Adrenal gland (tissue), 9 donors: ENCODE measurements at regions not wholly inside any gene's neighbourhood (a gene's known extent, or its start where the extent isn't known, plus 50 kb on each side); places are given as distances from the start of the nearest gene placed in this dataset.
A peak's percentile ranks its signal among the peaks of the same experiment; 100 is the strongest.

Experiments
- DNase-seq, 7 donors: peaks; one replicate each; pipeline ENCODE4 v3.0.0-alpha.2; 2019 to 2020
- H3K27ac ChIP-seq, 5 donors: fragments of 200-600 bp; sonication (generic) in 4 of 5; 1 replicate in 3 of 5; 2 replicates in 2 of 5; pipeline versions ENCODE4 v1.5.1 to v1.8.0; 2016 to 2020; ENCODE audit warnings: mild to moderate bottlenecking in 1 of 5
- H3K27me3 ChIP-seq: fragments of 200-600 bp; 2 replicates; pipeline ENCODE4 v1.8.0; 2021
- H3K36me3 ChIP-seq, 2 donors: fragments of 200-600 bp; replicated peaks in 1 of 2; 1 replicate in 1 of 2; 2 replicates in 1 of 2; pipeline versions ENCODE4 v1.5.1 to v1.8.0; 2018 to 2022
- H3K4me1 ChIP-seq, 2 donors: fragments of 200-600 bp; replicated peaks in 1 of 2; 1 replicate in 1 of 2; 2 replicates in 1 of 2; pipeline versions ENCODE4 v1.5.1 to v1.8.0; 2018 to 2021
- H3K4me3 ChIP-seq, 4 donors: fragments of 200-600 bp; sonication (generic) in 3 of 4; one replicate each; pipeline ENCODE4 v1.5.1; 2016 to 2018
- H3K9me3 ChIP-seq, 3 donors: fragments of 200-600 bp; sonication (generic) in 1 of 3; replicated peaks in 1 of 3; 1 replicate in 2 of 3; 2 replicates in 1 of 3; pipeline versions ENCODE4 v1.5.1 to v1.8.0; 2016 to 2021
- CTCF ChIP-seq, 6 experiments: fragments of 450-650 bp in 4 of 6; fragments of 200-600 bp in 2 of 6; sonication (generic) in 1 of 6; IDR thresholded peaks; 1 replicate in 5 of 6; 2 replicates in 1 of 6; pipeline versions ENCODE4 v1.5.1 to v1.8.0; 2016 to 2021; ENCODE audit warnings: antibody characterized with exemption in 6 of 6, mild to moderate bottlenecking in 2 of 6, moderate library complexity in 1 of 6
- POLR2A ChIP-seq, 2 donors: fragments of 450-650 bp; IDR thresholded peaks; one replicate each; pipeline ENCODE4 v1.6.1; 2017; ENCODE audit warnings: antibody characterized with exemption in 2 of 2, mild to moderate bottlenecking in 2 of 2, moderate library complexity in 1 of 2
- WGBS, 4 donors: extraction: QIAGEN DNeasy Blood & Tissue Kit in 2 of 4; methylation state at CpG; one replicate each; pipeline versions ENCODE4 v1.1.5 to v1.1.7; 2013 to 2017; 5-methylcytosine and 5-hydroxymethylcytosine counted together
- intact Hi-C, 2 donors: fragments of 100-400 bp; cut with DNase I; formaldehyde crosslinking; loops; one replicate each; pipeline versions ENCODE4 v1.14.1 to v1.15.0; 2022 to 2023
- donor health status: healthy with polysubstance abuse.
- donor health status: Bipolar disorder and iron deficiency.
- donor health status: DM: yes; HTN: yes; CAD: no.
- donor health status: DM: no; HTN: no; CAD: no.
- donor health status: DM: no; HTN: no; CAD: no.

- Histone ChIP-seq H3K4me3 (no peak overlapping the region), H3K9me3 (no peaks in the 10 kb centered on the region), H3K27me3 (no peaks in the 10 kb centered on the region), H3K4me1 (peaks cover 0 to 16% of the 10 kb centered on the region in 2 donors), H3K36me3 (no peaks in the 10 kb centered on the region), H3K27ac (peak overlapping the region in 1 of 5 donors; percentile 18)
- 47 to 68% (median 50%) methylated on average over 11 to 12 of the region's 12 CpGs for WGBS, 4 donors
- peak in 2 of 7 donors; percentile 11 to 19 for DNase-seq
- intact Hi-C loops, result no loop called here
- TF ChIP-seq POLR2A (IDR thresholded peaks at IDR 0.05), result no peak
- no peak for TF ChIP-seq CTCF (IDR thresholded peaks at IDR 0.05)
Measured at GRCh38 chr5:61732369-61732768, 400.3 kb downstream of the ZSWIM6 start.

DNA sequence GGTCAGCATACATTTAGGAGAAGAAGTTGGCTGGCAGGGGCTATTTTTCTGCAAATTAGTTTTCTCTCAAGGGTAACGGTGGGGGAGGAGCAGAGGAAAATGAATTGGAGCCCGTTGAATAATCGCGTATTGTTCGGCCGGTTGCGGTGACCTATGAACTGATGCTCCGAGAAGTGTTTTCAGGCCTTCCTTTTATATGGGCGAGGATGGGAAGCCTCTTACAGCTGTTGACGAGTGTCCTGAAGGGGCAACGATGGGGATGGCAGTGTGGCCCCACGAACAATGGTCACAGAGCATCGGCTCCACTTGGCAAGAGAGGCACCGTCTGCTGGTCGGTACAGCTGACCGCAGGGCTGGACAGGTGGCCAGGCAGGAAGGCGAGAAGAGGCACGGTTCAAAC is 400.7 kb downstream of the ZSWIM6 start:
- no peak overlapping the region for H3K27ac ChIP-seq
- no peaks in the 10 kb centered on the region for H3K36me3 ChIP-seq
- H3K4me3 ChIP-seq, result no peak overlapping the region
- no peaks in the 10 kb centered on the region for H3K9me3 ChIP-seq
- peaks cover 0 to 16% of the 10 kb centered on the region in 2 donors for H3K4me1 ChIP-seq
- no peak for DNase-seq
- TF ChIP-seq CTCF (IDR thresholded peaks at IDR 0.05) (no peak), POLR2A (IDR thresholded peaks at IDR 0.05) (no peak)
- WGBS, 4 donors, result 84 to 88% (median 85%) methylated on average over 18 of the region's 18 CpGs
- no peaks in the 10 kb centered on the region for H3K27me3 ChIP-seq
- intact Hi-C loops, result no loop called here

DNA sequence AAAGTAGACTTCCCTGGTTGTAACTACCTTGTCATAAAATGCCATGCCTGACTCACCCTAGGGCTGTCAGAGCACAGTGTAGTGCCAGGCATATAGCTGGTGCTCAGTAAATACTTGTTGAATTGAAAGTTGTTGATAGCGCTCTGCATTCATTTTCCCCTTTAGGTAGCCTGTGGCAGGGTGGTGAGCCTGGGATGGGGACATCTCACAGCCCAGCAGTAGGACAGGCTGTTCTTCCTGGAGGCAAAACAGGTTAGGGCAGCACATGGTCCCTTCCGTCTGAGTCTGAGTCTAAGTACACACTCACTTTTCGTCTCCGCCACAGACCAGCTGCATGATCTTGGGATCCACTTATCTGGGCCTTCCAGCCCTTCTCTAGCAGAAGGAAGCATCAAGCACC is 401.9 kb downstream of the ZSWIM6 start:
- Histone ChIP-seq H3K4me1 (peaks cover 0 to 16% of the 10 kb centered on the region in 2 donors), H3K9me3 (no peaks in the 10 kb centered on the region), H3K27me3 (no peaks in the 10 kb centered on the region), H3K36me3 (no peaks in the 10 kb centered on the region), H3K27ac (no peak overlapping the region), H3K4me3 (no peak overlapping the region)
- TF ChIP-seq CTCF (IDR thresholded peaks at IDR 0.05) (no peak), POLR2A (IDR thresholded peaks at IDR 0.05) (no peak)
- no peak for DNase-seq
- 98 to 100% (median 99%) methylated on average over 4 of the region's 4 CpGs for WGBS, 4 donors
- intact Hi-C loops, result no loop called here

- Histone ChIP-seq H3K36me3 (no peaks in the 10 kb centered on the region), H3K27me3 (no peaks in the 10 kb centered on the region), H3K9me3 (no peaks in the 10 kb centered on the region), H3K4me3 (no peak overlapping the region), H3K27ac (no peak overlapping the region), H3K4me1 (peaks cover 0 to 16% of the 10 kb centered on the region in 2 donors)
- intact Hi-C loops, result no loop called here
- 43 to 93% (median 73%) methylated on average over 2 of the region's 2 CpGs for WGBS, 4 donors
- no peak for TF ChIP-seq CTCF (IDR thresholded peaks at IDR 0.05)
- no peak for TF ChIP-seq POLR2A (IDR thresholded peaks at IDR 0.05)
- no peak for DNase-seq
Measured at GRCh38 chr5:61734966-61735365, 402.9 kb downstream of the ZSWIM6 start.
